Neural crest cell (in vitro differentiated cells): ENCODE measurements at regions not wholly inside any gene's neighbourhood (a gene's known extent, or its start where the extent isn't known, plus 50 kb on each side); places are given as distances from the start of the nearest gene placed in this dataset.

ENCODE experiments used
- DNase-seq: peaks from one replicate; pipeline ENCODE4 v3.0.0; 2021; ENCODE audit warnings: low read depth, mixed read lengths, low spot score
- H3K27ac Mint-ChIP-seq: one replicate; pipeline ENCODE4 v1.8.0; 2021; ENCODE audit warnings: mild to moderate bottlenecking, mixed read lengths; ENCODE audit not compliant: unreplicated experiment
- H3K27me3 Mint-ChIP-seq: 2 replicates; pipeline ENCODE4 v1.8.0; 2021; ENCODE audit warnings: low read depth, mild to moderate bottlenecking, mixed read lengths
- H3K36me3 Mint-ChIP-seq: 2 replicates; pipeline ENCODE4 v1.8.0; 2021; ENCODE audit warnings: low read depth, mild to moderate bottlenecking, mixed read lengths
- H3K4me1 Mint-ChIP-seq: 2 replicates; pipeline ENCODE4 v1.8.0; 2021; ENCODE audit warnings: mixed read lengths
- H3K4me3 Mint-ChIP-seq: one replicate; pipeline ENCODE4 v1.8.0; 2021; ENCODE audit warnings: mild to moderate bottlenecking, mixed read lengths
- H3K9me3 Mint-ChIP-seq: 2 replicates; pipeline ENCODE4 v1.8.0; 2021; ENCODE audit warnings: mixed read lengths
- CTCF ChIP-seq: fragments of 200-600 bp; sonication (generic); conservative IDR thresholded peaks from 2 replicates; pipeline ENCODE4 v1.5.0; 2021; ENCODE audit warnings: antibody characterized with exemption, mild to moderate bottlenecking

- no peak for DNase-seq
- Mint-ChIP-seq H3K36me3 (no peaks in the 10 kb centered on the region), H3K27me3 (no peaks in the 10 kb centered on the region), H3K9me3 (peaks cover 2% of the 10 kb centered on the region), H3K4me1 (peaks cover 4% of the 10 kb centered on the region), H3K27ac (no peak overlapping the region), H3K4me3 (no peak overlapping the region)
- TF ChIP-seq CTCF: no peak
These were observed 574.7 kb upstream of the ID2 start for GRCh38 chr2:8107150-8107549.

- no peak for DNase-seq
- no peaks in the 10 kb centered on the region for H3K27me3 Mint-ChIP-seq
- peaks cover 4% of the 10 kb centered on the region for H3K4me1 Mint-ChIP-seq
- no peak overlapping the region for H3K4me3 Mint-ChIP-seq
- no peak for TF ChIP-seq CTCF
- no peak overlapping the region for H3K27ac Mint-ChIP-seq
- no peaks in the 10 kb centered on the region for H3K36me3 Mint-ChIP-seq
- H3K9me3 Mint-ChIP-seq: peaks cover 2% of the 10 kb centered on the region
These were observed 574.1 kb upstream of the ID2 start for GRCh38 chr2:8107621-8108378.

- peaks cover 2% of the 10 kb centered on the region for H3K9me3 Mint-ChIP-seq
- H3K4me3 Mint-ChIP-seq: no peak overlapping the region
- no peaks in the 10 kb centered on the region for H3K4me1 Mint-ChIP-seq
- H3K27ac Mint-ChIP-seq: no peak overlapping the region
- H3K36me3 Mint-ChIP-seq: no peaks in the 10 kb centered on the region
- TF ChIP-seq CTCF: no peak
- no peak for DNase-seq
- no peaks in the 10 kb centered on the region for H3K27me3 Mint-ChIP-seq
These were observed 571.1 kb upstream of the ID2 start for GRCh38 chr2:8110716-8111115.

GRCh38 chr2:8111193-8111592 is 570.7 kb upstream of the ID2 start:
- Mint-ChIP-seq H3K9me3 (peaks cover 2% of the 10 kb centered on the region), H3K27me3 (no peaks in the 10 kb centered on the region), H3K4me3 (no peak overlapping the region), H3K4me1 (no peaks in the 10 kb centered on the region), H3K36me3 (no peaks in the 10 kb centered on the region), H3K27ac (peak overlapping the region; percentile 22)
- DNase-seq: no peak
- TF ChIP-seq CTCF: no peak

- H3K9me3 Mint-ChIP-seq: peaks cover 2% of the 10 kb centered on the region
- DNase-seq: no peak
- H3K36me3 Mint-ChIP-seq: no peaks in the 10 kb centered on the region
- H3K4me1 Mint-ChIP-seq: peaks cover 30% of the 10 kb centered on the region
- TF ChIP-seq CTCF: no peak
- no peak overlapping the region for H3K27ac Mint-ChIP-seq
- no peak overlapping the region for H3K4me3 Mint-ChIP-seq
- H3K27me3 Mint-ChIP-seq: no peaks in the 10 kb centered on the region
These were observed 566.4 kb upstream of the ID2 start for GRCh38 chr2:8115456-8115855.
